NCI-H2107 treated with DMSO at 0.1 percent for 48 hours (cell line): ENCODE measurements at regions not wholly inside any gene's neighbourhood (a gene's known extent, or its start where the extent isn't known, plus 50 kb on each side); places are given as distances from the start of the nearest gene placed in this dataset.

Experiments used
- DNase-seq: peaks from one replicate; lab custom pipeline; 2025; ENCODE audit not compliant: unreplicated experiment; lab: John Stamatoyannopoulos, UW

DNA sequence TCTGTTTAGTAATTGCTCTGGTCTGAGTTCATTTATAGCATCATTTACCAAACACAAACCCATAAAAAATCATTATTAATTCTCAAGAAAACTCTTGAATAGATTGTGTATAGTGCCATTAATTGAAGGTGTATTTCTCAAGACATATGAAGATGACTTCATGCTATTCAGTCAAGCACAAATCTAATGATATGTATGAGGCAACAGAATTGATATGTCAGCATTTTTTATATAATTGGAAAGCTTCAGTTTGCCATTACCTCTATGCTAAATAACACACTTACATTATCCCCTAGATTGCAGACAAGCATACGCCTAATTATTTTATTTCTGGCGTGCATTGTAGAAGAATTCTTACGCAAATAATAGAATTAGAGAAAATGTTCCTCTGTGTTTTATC, 461.8 kb downstream of the PDHA2 start:
- DNase-seq = no peak

DNA sequence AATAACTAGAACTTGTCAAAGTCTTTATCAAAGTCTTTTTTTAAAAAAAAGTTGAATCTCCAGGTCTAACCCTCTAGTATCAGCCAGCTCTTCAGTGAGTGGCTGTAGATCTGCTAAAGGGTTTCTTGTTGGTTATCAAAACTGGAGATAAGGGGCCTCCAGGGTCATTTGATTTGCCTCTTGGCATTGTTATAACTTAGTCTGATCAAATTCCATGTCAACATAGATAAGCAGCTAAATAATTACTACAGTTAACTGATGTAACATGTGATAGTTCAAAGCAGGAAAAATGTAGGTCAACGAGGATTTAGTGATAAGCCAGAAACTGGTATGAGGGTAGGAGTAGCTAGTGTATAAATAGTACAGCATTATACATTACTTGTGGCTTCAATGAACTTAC, 465.1 kb downstream of the PDHA2 start:
- DNase-seq = no peak

DNA sequence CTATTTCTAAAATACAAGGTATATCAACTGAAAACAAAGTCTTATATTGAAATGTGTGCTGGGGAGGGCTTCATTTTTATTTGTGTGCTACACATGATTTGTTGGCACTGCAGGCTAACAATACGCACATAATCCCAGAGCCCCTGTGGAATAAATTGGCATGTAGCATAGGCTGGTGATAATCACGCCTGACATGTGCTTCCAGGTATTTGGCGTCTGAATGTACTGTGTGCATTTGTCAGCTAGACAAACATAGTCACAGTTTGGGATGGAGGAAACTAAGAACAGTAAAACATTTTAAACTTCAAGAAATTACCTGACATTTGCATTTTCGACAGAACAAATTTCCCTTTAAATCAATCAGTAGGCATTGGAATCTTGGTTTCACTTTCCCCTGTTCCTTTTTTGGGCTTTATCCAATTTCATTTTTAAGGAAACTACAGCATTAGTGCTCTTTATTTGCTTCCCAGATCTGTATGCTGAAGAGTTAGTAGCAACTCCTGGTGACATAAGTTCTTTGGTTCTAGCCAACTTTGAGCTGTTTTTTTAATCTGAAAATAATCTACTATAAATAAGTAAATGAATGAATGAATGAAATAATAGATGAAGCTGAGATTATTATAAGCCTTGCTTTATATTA, 472.3 kb downstream of the PDHA2 start:
- DNase-seq = no peak

- no peak for DNase-seq
Measured at GRCh38 chr4:96315815-96316214, 475.9 kb downstream of the PDHA2 start.

GRCh38 chr4:96316776-96317175, 476.9 kb downstream of the PDHA2 start:
- DNase-seq = no peak

DNA sequence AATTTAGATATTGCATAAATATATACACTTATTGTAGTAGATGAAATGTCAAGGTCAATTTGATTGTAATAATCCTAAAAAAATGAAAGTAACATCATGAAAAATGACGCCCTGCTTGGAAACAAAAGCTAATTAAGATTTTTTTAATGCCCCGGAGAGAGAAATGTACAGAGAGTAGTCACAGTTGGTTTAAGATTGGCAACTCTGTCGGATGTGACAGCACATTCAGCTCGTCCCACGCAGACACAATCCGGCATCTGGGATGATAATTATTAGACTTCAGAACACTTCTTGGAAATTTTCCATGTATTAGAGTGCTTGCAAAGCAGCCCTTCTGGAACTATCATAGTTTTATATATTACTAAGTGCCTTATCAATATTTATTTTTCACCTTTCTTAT, 478.0 kb downstream of the PDHA2 start:
- DNase-seq = no peak

DNA sequence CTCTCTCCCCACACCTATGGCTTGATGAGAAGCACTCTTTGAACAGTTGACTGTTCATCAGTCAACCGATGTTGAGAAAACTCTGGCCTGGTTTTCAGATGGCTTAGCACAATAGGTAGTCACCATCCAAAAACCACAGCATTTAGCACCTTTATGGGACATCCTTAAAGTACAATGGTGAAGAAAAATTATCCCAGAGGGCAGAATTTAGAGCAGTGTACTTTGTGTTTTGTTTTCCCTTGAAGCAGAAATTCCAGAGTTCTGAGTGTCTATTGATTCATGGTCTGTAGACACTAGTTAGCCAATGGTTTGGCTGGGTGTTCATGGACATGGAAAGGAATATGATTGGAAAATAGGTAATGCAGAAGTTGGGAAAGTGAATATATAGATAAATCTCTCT, 487.0 kb downstream of the PDHA2 start:
- DNase-seq = no peak

DNA sequence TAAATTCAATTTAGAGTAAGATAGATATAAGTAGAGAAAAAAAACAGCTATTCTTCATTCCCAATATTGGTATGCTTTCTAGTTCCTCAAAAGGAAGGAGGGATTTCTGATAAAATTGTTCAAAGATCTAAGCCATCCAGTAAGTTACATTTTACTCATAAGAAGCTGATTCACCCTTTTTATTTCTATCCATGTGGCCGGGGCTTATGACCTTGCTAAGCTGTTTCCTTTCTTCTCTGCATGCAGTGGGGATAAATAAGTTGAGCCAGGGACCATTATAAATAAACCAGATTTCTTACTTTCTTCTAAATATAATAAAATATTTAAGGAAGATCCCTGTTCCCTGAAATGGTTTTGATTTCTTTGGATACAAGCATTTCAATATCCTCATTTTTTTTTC, 502.3 kb downstream of the PDHA2 start:
- DNase-seq = no peak

GRCh38 chr4:96342790-96343455, 503.0 kb downstream of the PDHA2 start:
- DNase-seq = no peak

GRCh38 chr4:96343836-96344235, 503.9 kb downstream of the PDHA2 start:
- no peak for DNase-seq

DNA sequence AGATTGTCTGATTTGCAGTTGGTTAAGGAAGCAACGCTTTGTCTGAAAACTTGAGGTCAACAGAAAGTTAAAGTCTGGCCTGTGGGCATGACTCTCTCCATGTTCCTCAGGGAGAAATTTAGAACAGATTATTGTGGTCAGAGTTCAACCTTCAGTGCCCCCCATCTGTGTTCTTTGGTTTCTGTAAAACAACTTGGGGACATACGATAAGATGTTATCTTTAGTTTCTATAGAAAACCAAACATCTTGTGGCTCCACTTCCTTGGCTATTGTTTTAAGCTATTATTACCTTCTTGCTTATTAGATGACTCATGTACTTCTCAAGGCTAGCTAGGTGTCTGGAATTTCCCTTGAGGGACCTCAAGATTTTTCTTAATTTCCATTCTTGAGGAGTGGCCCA, 507.7 kb downstream of the PDHA2 start:
- DNase-seq = no peak

GRCh38 chr4:96352051-96352517, 512.2 kb downstream of the PDHA2 start:
- DNase-seq = no peak

DNA sequence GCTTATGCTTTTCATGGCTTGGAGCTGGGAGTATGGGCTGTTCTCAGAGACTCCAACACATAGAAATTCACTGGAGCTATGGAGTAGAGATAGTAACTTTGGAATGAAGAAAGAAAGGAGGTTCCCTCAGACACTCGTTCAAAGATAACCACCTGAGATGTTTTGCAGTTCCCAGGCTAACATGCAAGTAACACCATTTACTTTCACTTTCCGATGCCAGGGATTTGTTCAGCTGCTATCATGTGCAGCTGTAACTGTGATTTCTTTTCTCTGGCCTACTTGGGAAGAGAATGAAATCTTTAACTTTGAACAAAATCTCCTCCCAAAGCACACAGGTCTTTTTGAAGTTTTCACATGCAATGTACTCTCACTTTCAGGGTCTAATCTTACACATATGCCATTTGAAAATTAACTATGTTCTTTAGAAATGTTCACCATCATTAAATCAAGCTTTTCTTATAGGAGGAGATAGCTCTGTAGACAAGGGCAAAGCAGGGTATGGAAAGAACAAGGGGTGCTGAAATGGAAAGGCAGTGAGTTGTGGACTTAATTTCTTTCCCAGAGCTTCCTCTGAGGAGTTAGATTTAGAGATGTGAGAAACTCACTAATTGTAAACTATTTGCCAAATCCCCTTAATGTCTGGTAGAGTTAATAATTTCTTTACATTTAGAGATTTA, 514.3 kb downstream of the PDHA2 start:
- DNase-seq = no peak

DNA sequence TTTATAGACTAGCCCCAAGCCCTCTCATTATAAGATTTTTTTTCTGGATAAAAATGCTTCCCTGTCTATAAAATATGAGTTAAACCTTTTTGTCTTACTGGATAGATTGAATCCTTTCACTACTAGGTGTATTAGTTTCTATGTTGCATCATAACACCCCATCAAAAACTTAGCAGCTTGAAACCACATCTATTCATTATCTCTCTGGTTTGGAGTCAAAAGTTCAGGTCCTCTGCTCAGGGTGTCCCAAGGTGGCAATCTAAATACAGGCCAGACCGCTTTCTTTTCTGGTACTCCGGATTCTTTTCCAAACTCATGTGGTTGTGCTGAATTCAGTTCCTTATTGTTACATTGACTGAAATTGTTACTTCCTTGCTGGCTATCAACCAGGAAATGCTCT, 515.5 kb downstream of the PDHA2 start:
- DNase-seq = no peak

GRCh38 chr4:96356591-96357370, 516.9 kb downstream of the PDHA2 start:
- no peak for DNase-seq

DNA sequence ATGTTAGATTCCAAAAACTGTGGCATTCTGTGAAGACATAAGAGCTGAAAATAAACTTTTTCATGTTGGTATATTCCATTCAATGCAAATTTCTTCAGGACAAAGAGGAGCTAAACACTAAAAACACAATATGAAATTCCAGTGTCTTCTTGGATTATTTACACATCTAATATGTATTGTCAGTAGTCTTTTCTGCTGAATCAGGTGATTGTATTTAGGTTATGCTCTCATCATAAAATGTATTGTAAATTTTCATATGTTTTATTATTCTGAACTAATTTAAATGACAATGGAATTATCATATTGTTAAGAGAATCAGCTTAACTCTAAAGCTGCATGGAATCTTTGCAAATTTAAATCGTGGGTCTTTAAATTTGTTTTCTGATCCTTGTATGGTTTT, 526.7 kb downstream of the PDHA2 start:
- no peak for DNase-seq

GRCh38 chr4:96375367-96375766, 535.5 kb downstream of the PDHA2 start:
- DNase-seq = no peak

DNA sequence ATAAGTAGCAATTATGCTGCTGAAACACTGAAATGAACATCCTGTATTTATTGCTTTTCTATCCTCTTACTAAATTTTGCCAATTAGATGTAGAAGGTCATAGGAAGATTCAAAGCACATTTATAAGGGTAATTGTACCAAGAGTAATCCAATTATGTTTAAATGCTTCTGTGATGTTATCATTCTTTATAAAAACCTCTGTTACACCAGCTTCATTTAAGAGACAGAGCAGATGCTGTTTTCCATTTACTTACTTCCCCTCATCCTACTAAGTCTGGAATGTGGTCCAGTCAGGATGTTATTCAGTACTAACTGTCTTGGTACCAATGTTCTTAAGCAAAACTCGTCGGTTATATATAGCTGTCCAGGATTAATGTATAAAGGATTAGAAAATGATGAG, 539.6 kb downstream of the PDHA2 start:
- no peak for DNase-seq

DNA sequence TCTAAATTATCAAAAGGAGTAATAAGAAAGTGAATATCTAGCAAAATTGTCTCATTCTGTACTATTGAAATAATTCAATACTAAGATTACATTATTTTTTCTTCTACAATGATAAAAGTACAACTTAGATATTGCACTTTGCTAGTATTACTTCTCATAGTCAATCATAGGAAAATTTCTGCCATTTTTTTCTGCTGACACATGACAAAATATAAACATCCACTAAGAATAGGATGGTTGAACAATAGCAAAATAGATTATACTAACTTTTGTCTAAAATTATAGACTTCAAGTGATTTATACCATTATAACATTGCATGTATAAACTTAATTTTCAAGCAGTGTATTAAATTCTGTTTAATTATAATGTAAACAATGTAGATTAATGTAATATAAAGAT, 540.2 kb downstream of the PDHA2 start:
- no peak for DNase-seq

DNA sequence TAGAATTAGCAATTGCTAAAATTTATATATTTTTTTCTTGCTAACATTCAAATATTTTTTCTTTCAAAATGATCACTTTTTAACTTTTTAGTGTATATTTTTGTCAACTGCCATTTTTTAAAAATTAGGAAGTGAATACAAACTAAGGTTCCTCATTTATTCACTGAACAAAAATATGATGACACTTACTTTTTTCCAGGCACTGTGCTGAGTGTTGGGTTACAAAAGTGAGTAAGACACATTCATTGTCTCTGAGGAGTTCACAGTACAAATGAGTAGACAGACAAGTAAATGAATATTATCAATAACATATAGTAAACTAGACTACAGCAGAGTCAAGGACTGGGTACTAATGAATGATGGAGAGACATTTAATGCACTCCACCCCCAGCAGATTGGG, 543.5 kb downstream of the PDHA2 start:
- no peak for DNase-seq

DNA sequence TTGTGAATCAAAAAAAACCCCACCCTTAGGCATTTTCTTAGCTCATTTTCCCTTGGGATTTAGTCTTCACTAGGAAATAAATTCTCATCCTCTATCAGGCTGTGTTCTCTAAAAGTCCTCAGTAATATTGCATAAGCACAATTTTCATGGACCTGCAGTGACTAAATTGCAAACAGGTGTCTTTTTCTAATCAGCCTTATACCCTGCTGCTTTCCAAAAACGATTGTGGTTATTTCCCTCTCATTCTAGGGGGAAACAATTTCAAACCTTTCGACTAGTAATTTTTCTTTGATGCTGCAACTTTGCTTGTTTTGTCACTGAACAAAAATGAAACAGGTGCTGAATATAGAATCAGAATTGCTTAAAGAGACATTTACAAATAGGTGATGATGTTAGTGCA, 549.9 kb downstream of the PDHA2 start:
- no peak for DNase-seq

- DNase-seq = no peak
Measured at GRCh38 chr4:96390404-96390803, 550.5 kb downstream of the PDHA2 start.
